GM19467 (cell line): ENCODE measurements at regions not wholly inside any gene's neighbourhood (a gene's known extent, or its start where the extent isn't known, plus 50 kb on each side); places are given as distances from the start of the nearest gene placed in this dataset.

Experiments used
- ATAC-seq: cut with Tn5 transposase; IDR thresholded peaks from one replicate; pipeline ENCODE4 v1.9.1; 2021; ENCODE audit warnings: mild to moderate bottlenecking, moderate library complexity; ENCODE audit not compliant: unreplicated experiment

GRCh38 chr17:79298799-79299198 is 224.2 kb downstream of the ENGASE start:
- ATAC-seq, result no peak

GRCh38 chr17:79296243-79296642 is 221.6 kb downstream of the ENGASE start:
- ATAC-seq, result no peak

- no peak for ATAC-seq
Measured at GRCh38 chr17:79295307-79295706, 220.7 kb downstream of the ENGASE start.

GRCh38 chr17:79294459-79295071 is 219.9 kb downstream of the ENGASE start:
- ATAC-seq, result no peak

- ATAC-seq, result no peak
Measured at GRCh38 chr17:79292501-79292900, 217.9 kb downstream of the ENGASE start.

- no peak for ATAC-seq
Measured at GRCh38 chr17:79291391-79291790, 216.8 kb downstream of the ENGASE start.

GRCh38 chr17:79290726-79291125 is 216.1 kb downstream of the ENGASE start:
- no peak for ATAC-seq

- ATAC-seq, result no peak
Measured at GRCh38 chr17:79288950-79289349, 214.3 kb downstream of the ENGASE start.

GRCh38 chr17:79286440-79286839 is 211.8 kb downstream of the ENGASE start:
- ATAC-seq, result no peak

GRCh38 chr17:79285973-79286372 is 211.3 kb downstream of the ENGASE start:
- ATAC-seq, result no peak

GRCh38 chr17:79282294-79282693 is 207.7 kb downstream of the ENGASE start:
- no peak for ATAC-seq

- ATAC-seq, result no peak
Measured at GRCh38 chr17:79281803-79282202, 207.2 kb downstream of the ENGASE start.

GRCh38 chr17:79280866-79281572 is 206.4 kb downstream of the ENGASE start:
- ATAC-seq, result no peak

- no peak for ATAC-seq
Measured at GRCh38 chr17:79280010-79280409, 205.4 kb downstream of the ENGASE start.

GRCh38 chr17:79279320-79279719 is 204.7 kb downstream of the ENGASE start:
- no peak for ATAC-seq

- no peak for ATAC-seq
Measured at GRCh38 chr17:79276821-79277220, 202.2 kb downstream of the ENGASE start.

GRCh38 chr17:79273660-79274059 is 199.0 kb downstream of the ENGASE start:
- no peak for ATAC-seq

GRCh38 chr17:79272666-79273219 is 198.1 kb downstream of the ENGASE start:
- ATAC-seq, result no peak

- ATAC-seq, result no peak
Measured at GRCh38 chr17:79272220-79272619, 197.6 kb downstream of the ENGASE start.

GRCh38 chr17:79269620-79270019 is 195.0 kb downstream of the ENGASE start:
- ATAC-seq, result no peak

- no peak for ATAC-seq
Measured at GRCh38 chr17:79263191-79263590, 188.6 kb downstream of the ENGASE start.

GRCh38 chr17:79262624-79263023 is 188.0 kb downstream of the ENGASE start:
- ATAC-seq, result no peak
